Fibroblast of skin of left biceps (primary cell): ENCODE measurements at regions not wholly inside any gene's neighbourhood (a gene's known extent, or its start where the extent isn't known, plus 50 kb on each side); places are given as distances from the start of the nearest gene placed in this dataset.
"Not testable (repeated sequence)": the region's sequence is repeated elsewhere in the genome, so short reads cannot be mapped to it uniquely, and the experiment has no call there.

Source experiments
- DNase-seq, 2 experiments: peaks; one replicate each; pipeline ENCODE4 v3.0.0-alpha.2; 2013; ENCODE audit warnings: low read depth in 2 of 2

DNA sequence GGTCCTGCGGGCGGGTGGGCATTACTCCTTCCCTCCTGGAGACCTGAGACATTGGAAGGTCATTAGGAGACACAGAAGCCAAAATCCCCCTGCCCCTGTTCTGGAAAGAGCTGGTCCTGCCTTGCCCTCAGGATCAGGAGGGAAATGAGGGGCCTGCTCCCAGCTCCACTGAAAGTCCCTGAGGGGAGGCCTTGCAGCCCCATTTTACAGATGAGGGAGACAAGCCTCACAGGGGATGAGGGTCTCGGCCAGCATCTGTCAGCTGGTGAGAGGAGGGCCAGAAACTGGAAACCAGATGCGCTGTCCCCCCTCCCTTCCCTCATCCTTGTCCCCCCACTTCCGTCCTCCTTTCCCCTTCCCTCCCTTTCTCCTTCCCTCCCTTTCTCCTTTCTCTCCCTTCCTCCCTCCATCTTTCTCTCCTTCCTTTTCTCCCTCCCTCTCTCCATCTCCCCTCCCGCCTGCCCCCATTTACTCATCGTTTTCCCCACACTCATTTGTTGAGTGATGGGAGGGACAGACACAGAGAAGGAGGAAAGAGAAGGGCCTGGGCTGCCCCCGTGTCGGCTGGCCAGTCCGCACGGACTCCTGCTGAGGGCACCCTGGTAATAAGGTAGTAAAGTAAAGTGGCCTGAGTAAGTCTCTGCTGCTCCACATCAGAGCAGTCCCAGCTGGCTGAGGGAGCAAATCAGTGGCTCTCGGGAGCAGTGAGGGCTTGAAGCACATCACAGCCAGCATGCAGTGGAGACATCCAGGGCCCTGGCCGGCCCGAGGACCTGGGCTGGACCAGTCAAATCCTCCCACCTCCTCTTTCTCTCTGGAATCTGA lies 112.4 kb upstream of the ALDH1A3 start:
- no peak for DNase-seq

- no peak for DNase-seq
Measured at GRCh38 chr15:100768501-100768931, 111.1 kb upstream of the ALDH1A3 start.

GRCh38 chr15:100769043-100769974 lies 110.3 kb upstream of the ALDH1A3 start:
- DNase-seq = no peak

- no peak for DNase-seq
Measured at GRCh38 chr15:100769975-100770340, 109.7 kb upstream of the ALDH1A3 start.

- DNase-seq = no peak
Measured at GRCh38 chr15:100770661-100771584, 108.7 kb upstream of the ALDH1A3 start.

- no peak for DNase-seq
Measured at GRCh38 chr15:100771746-100772145, 107.9 kb upstream of the ALDH1A3 start.

DNA sequence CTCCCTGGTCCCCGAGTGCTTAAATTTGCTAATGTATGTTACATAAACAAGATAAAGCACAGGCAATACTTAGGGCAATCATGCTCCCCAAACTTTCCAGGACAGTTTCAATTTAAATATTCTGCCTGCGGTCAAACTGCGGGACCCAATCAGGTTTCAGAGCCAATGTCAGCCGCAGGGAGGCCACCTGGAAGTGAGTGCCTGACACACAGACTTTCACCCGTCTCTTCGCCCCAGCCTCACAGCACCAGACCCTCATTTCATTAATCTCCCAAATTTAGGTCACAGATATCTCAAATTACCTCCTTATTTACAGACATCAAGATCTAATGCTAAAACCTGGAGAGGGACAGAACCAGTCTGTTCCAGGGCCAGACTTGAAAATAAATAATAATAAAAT lies 107.2 kb upstream of the ALDH1A3 start:
- DNase-seq = no peak

GRCh38 chr15:100772892-100773520 lies 106.6 kb upstream of the ALDH1A3 start:
- DNase-seq = no peak

DNA sequence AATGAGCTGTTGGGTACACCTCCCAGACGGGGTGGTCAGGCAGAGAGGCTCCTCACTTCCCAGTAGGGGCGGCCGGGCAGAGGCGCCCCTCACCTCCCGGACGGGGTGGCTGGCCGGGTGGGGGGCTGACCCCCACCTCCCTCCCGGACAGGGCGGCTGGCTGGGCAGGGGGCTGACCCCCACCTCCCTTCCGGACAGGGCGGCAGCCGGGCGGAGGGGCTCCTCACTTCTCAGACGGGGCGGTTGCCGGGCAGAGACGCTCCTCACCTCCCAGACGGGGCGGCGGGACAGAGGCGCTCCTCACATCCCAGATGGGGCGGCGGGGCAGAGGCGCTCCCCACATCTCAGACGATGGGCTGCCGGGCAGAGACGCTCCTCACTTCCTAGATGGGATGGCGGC lies 105.6 kb upstream of the ALDH1A3 start:
- DNase-seq = not testable (repeated sequence)

DNA sequence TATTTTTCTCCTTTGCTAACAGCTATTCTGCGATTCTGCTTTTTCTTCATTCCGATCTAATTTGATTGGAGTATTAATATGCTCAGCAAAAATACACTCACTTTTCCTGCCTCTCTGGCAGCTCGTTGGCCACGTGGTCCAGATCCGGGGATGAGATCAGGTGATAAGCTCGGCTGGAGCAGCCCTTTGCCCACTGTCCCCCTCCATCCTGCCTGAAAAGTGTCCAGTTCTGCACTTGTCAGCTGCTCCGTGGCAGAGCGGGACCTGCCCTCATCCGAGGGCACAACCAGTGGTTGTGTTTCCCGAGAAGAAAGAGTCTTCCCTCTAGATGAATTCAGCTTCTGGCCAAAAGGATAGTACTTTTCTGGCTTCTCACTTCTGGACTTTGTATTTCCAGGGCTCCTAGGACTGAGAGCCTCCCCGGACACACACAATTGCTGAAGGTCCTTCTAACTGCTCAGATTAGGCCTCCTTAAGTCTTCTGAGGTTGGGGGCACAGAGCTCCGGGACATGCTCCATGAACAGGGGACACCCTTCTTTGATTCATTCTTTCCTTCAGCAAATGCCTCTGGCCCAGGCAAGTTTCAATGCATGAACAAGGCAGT lies 103.9 kb upstream of the ALDH1A3 start:
- DNase-seq = no peak

- DNase-seq = no peak
Measured at GRCh38 chr15:100777821-100778220, 101.8 kb upstream of the ALDH1A3 start.

- DNase-seq = no peak
Measured at GRCh38 chr15:100778831-100779288, 100.8 kb upstream of the ALDH1A3 start.

- DNase-seq = no peak
Measured at GRCh38 chr15:100779331-100780207, 100.1 kb upstream of the ALDH1A3 start.

DNA sequence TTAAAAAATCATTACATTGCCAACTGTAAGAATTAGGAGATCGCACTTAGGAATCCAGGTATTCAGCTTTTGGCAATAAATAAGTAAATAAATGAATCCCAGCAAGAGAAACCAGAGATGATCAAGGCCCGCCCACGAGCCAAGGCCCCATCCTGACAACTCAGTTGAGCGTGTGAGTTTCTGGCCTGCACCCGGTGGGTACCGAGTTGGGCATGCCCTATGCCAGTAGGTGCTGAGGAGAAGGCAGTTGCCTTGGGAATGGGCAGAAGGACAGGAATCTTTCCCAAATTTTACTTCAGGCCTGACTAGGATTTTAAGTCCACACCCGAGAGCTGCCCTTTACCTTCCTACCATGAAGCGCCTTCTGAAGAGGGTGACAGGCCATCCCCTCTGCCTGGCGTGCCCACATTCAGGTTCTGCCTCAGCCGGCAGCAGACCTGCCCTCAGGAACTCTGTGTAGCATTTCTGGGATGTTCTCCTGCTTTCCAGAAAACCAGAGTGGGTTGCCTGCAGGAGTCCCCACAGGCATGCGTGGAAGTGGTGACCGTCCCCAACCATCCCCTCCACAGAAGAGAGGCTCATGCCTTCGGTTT lies 99.3 kb upstream of the ALDH1A3 start:
- no peak for DNase-seq

DNA sequence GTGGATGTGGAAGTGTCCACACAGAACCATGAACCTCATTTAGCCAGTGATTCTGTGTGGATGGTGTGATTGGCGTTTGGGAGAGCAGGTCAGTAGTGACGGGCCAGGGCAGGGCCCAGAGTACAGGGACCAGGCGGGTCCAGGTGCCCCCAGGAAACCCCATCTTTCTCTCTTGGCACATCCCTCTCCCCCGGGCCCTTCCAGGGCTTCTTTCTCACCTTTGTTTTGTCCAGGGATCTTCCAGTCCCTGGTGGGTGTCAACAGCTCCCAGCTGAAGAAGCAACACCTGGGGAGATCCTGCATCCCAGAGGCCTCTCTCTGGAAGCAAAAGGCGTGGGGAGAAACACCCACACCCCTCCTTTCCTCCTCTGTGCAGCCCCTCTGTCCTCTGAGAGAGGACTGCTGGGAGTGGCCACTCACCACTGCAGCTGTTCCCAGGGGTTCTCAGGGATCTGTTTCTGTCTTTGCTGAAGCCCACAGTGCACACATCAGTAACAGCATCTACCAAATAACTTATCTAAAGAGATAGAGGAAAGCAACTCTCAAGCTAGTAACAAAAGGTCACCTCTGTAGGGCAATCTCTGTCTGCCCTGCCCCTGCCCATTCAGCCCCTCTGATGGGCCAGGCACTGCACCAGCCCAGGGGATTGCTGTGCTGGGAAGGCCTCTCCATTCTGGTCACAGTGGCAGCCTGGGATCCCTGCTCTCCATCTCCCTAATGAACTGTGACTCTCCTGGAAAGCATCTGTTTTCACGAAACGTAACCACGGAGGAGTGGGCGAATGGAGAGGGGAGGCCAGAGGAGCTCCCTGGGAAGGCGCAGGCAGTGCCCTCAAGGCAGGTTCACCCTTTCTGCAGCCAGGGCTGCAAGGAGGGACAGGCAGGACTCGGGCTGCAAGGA lies 98.3 kb upstream of the ALDH1A3 start:
- no peak for DNase-seq

- DNase-seq = no peak
Measured at GRCh38 chr15:100781961-100782530, 97.6 kb upstream of the ALDH1A3 start.

DNA sequence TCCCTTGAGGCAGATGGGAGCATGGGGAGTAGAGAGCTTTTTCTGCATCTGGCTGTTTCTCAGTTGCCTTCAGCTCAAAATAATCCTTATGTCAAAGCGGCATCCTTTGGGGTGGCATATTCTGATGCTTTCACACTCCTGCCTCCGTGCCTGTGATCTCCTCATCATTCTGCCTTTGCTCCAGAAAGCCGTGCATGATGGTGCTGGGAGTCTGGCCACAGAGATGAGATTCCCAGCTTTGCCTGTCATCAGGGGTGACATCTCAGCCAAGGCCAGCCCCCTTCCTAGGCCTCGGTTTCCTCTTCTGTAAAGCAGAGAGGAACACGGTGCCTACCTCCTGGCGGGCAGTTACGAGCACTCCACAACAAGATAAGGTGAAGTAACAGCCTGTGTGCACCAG lies 96.3 kb upstream of the ALDH1A3 start:
- DNase-seq = no peak
